Heart left ventricle (tissue), 16 donors: ENCODE measurements at regions not wholly inside any gene's neighbourhood (a gene's known extent, or its start where the extent isn't known, plus 50 kb on each side); places are given as distances from the start of the nearest gene placed in this dataset.
"Not testable (repeated sequence)": the region's sequence is repeated elsewhere in the genome, so short reads cannot be mapped to it uniquely, and the experiment has no call there.

Experiments
- ATAC-seq, 4 donors: fragments of 200-7000 bp; cut with Tn5 transposase; one replicate each; pipeline ENCODE4 v1.9.1; 2020 to 2022; ENCODE audit warnings: moderate library complexity in 4 of 4, mild to moderate bottlenecking in 3 of 4, moderate number of reproducible peaks in 1 of 4
- DNase-seq, 5 donors: peaks; one replicate each; pipeline ENCODE4 v3.0.0-alpha.2; 2020
- H3K27ac ChIP-seq, 12 donors: fragments of 200-600 bp; sonication (generic) in 4 of 12; one replicate each; pipeline versions ENCODE4 v1.5.0 to v1.8.0; 2016 to 2022; ENCODE audit warnings: mild to moderate bottlenecking in 2 of 12
- H3K27me3 ChIP-seq, 9 donors: fragments of 200-600 bp; sonication (generic) in 2 of 9; one replicate each; pipeline versions ENCODE4 v1.5.1 to v1.8.0; 2016 to 2022; ENCODE audit warnings: mild to moderate bottlenecking in 3 of 9
- H3K36me3 ChIP-seq, 9 donors: fragments of 200-600 bp; sonication (generic) in 2 of 9; one replicate each; pipeline versions ENCODE4 v1.5.0 to v1.8.0; 2018 to 2022; ENCODE audit warnings: mild to moderate bottlenecking in 2 of 9
- H3K4me1 ChIP-seq, 12 donors: fragments of 200-600 bp; sonication (generic) in 4 of 12; one replicate each; pipeline versions ENCODE4 v1.5.0 to v1.8.0; 2016 to 2022; ENCODE audit warnings: mild to moderate bottlenecking in 3 of 12
- H3K4me3 ChIP-seq, 12 donors: fragments of 200-600 bp; sonication (generic) in 4 of 12; one replicate each; pipeline versions ENCODE4 v1.5.0 to v1.8.0; 2017 to 2022; ENCODE audit warnings: mild to moderate bottlenecking in 9 of 12, moderate library complexity in 4 of 12
- H3K9me3 ChIP-seq, 12 donors: fragments of 200-600 bp; sonication (generic) in 4 of 12; one replicate each; pipeline versions ENCODE4 v1.5.0 to v1.8.0; 2016 to 2022; ENCODE audit warnings: mild to moderate bottlenecking in 1 of 12
- POLR2A ChIP-seq, 2 donors: fragments of 450-650 bp; IDR thresholded peaks; one replicate each; pipeline ENCODE4 v1.6.1; 2017; ENCODE audit warnings: antibody characterized with exemption in 2 of 2, mild to moderate bottlenecking in 2 of 2, moderate library complexity in 2 of 2
- WGBS, 4 donors: extraction: QIAGEN DNeasy Blood & Tissue Kit in 2 of 4; methylation state at CpG; one replicate each; pipeline versions ENCODE4 v1.1.5 to v1.1.7; 2013 to 2018; 5-methylcytosine and 5-hydroxymethylcytosine counted together
- intact Hi-C, 10 donors: fragments of 100-400 bp; cut with DNase I; formaldehyde crosslinking; loops; one replicate each; pipeline versions ENCODE4 v1.11.1 to v1.14.2; 2022
- TF ChIP-seq, protein P1 (sequence below), 12 donors: fragments of 200-600 bp; sonication (generic) in 4 of 12; IDR thresholded peaks; one replicate each; pipeline versions ENCODE4 v1.5.0 to v1.8.0; 2018 to 2022; ENCODE audit warnings: antibody characterized with exemption in 12 of 12, mild to moderate bottlenecking in 5 of 12
- donor health status: ischemic (EF 13 %, LVEDD 7.1; RV severe dilation, severe dysfunction).
- donor health status: healthy with polysubstance abuse.
- donor health status: DM: no; HTN: yes; CAD: no.
- donor health status: DM: no; HTN: no; CAD: no.
- donor health status: ischemic (EF 25% LVEDD 6.9; RV normal size, moderate dysfunction).
- donor health status: ischemic (EF 25% LVEDD 5.7; RV mildly dilated, moderate dysfunction).
- donor health status: healthy.
- donor health status: DM: yes; HTN: yes; CAD: no.
- donor health status: ischemic (EF 35%, LVEDD 5.7; RV mildly dilated, moderate dysfunction).
- donor health status: nonischemic (EF 11% LVEDD 7.7; RV severe dilation, severe dysfunction).
- donor health status: DM: yes; HTN: yes; CAD: no.
- donor health status: PGD.
- donor health status: ischemic (EF 29% LVEDD 5.4; RV normal size, mild dysfunction).
- donor health status: nonischemic (EF 23%, LVEDD 6.1; RV moderate dilation, normal function).

DNA sequence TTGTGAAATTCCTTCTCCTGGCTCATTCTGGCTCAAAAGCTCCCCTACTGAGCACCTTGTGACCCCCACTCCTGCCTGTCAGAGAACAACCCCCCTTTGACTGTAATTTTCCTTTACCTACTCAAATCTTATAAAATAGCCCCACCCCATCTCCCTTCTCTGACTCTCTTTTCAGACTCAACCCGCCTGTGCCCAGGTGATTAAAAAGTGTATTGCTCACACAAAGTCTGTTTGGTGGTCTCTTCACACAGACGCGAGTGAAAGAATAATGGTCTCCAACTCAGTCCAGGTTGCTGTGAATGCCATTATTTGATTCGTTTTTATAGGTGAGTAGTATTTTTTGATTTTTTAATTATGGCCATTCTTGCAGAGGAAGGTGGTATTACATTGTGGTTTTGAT, 414.1 kb upstream of the FKBP1C start:
- H3K4me3 ChIP-seq: no peak overlapping the region

DNA sequence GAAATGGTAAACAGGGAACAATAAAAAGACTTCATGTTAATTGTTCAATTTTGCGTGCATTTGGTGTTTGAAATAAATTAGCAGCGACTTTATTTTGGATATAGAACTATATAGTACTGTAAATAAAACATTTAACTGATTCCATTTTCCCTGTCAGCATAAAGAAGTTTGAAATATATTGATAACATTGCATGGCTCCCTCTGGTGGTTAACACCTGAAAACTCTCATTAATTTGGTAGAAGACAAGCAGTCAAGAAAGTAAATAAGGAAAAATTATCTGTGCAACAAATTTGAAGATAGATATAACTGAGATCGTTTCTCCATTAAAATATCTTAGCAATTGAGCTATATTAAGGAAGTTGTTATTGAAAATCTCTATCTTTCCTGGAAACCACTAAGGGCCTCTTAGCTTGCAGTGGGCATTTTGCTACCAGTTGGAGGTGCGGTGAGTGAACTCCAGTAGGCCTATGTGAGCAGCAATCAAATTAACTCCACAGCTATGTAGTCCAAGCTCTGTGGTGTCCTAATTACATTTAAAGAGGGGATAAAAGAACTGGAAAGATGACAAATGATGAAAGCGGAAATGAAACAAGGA, 435.7 kb upstream of the FKBP1C start:
- Histone ChIP-seq H3K27me3 (no peaks in the 10 kb centered on the region), H3K4me1 (no peaks in the 10 kb centered on the region), H3K4me3 (no peak overlapping the region), H3K27ac (no peak overlapping the region), H3K36me3 (no peaks in the 10 kb centered on the region), H3K9me3 (no peaks in the 10 kb centered on the region)
- intact Hi-C loops: no loop called here
- DNase-seq (no peak), ATAC-seq (no peak)
- 45 to 49% (median 46%) methylated on average over 5 of the region's 5 CpGs for WGBS, 4 donors
- TF ChIP-seq POLR2A (IDR thresholded peaks at IDR 0.05): no peak
- TF ChIP-seq, protein P1, sequence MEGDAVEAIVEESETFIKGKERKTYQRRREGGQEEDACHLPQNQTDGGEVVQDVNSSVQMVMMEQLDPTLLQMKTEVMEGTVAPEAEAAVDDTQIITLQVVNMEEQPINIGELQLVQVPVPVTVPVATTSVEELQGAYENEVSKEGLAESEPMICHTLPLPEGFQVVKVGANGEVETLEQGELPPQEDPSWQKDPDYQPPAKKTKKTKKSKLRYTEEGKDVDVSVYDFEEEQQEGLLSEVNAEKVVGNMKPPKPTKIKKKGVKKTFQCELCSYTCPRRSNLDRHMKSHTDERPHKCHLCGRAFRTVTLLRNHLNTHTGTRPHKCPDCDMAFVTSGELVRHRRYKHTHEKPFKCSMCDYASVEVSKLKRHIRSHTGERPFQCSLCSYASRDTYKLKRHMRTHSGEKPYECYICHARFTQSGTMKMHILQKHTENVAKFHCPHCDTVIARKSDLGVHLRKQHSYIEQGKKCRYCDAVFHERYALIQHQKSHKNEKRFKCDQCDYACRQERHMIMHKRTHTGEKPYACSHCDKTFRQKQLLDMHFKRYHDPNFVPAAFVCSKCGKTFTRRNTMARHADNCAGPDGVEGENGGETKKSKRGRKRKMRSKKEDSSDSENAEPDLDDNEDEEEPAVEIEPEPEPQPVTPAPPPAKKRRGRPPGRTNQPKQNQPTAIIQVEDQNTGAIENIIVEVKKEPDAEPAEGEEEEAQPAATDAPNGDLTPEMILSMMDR (IDR thresholded peaks at IDR 0.05): peak in 7 of 12 donors; percentile 11 to 48 (median 33)

More for the DNA sequence above, 414.1 kb upstream of the FKBP1C start:
- Histone ChIP-seq H3K4me1 (no peaks in the 10 kb centered on the region), H3K36me3 (no peaks in the 10 kb centered on the region), H3K27ac (no peak overlapping the region), H3K9me3 (peaks cover 0 to 11% (median 0%) of the 10 kb centered on the region in 12 donors), H3K27me3 (no peaks in the 10 kb centered on the region)
- ATAC-seq (no peak), DNase-seq (no peak)
- WGBS, 4 donors: 62 to 79% (median 71%) methylated on average over 4 of the region's 4 CpGs
- intact Hi-C loops: no loop called here
- TF ChIP-seq, protein P1 (IDR thresholded peaks at IDR 0.05): no peak
- no peak for TF ChIP-seq POLR2A (IDR thresholded peaks at IDR 0.05)

DNA sequence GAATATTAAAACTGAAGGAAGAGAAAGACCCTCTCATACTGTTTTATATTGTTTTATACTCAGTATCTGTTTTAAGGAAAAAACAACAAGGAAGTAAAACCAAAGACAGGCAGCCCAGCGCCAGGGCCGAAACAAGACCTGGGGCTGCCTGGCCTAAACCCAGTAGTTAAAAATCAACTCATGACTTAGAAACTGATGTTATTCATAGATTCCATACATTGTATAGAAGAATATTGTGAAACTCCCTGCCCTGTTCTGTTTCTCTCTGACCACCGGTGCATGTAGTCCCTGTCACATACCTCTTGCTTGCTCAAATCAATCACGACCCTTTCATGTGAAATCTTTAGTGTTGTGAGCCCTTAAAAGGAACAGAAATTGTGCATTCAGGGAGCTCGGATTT, 445.1 kb upstream of the FKBP1C start:
- H3K9me3 ChIP-seq, intact Hi-C loops, H3K27ac ChIP-seq, H3K36me3 ChIP-seq, ATAC-seq, H3K4me3 ChIP-seq, H3K27me3 ChIP-seq, H3K4me1 ChIP-seq: not testable (repeated sequence)
- peak in 1 of 5 donors; percentile 2 for DNase-seq
- 76 to 78% (median 77%) methylated on average over 5 of the region's 5 CpGs for WGBS, 4 donors

DNA sequence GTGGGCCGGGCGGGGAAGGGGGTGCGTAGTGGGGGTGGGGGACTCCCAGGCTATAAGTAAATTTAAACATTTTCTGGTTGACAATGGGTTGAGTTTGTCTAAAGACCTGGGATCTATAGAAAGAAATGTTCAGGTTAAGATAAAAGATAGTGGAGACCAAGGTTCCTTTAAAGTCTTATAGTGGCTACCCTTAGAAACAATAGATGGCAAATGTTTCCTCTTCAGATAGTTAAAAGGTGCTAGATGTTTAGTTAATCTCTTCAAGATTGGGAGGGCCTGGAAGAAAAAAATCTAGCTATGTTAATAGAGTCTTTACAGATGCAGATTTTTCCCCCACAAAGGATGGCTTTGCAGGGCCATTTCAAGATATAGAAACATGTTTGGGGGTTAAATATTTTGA, 446.4 kb upstream of the FKBP1C start:
- no peak overlapping the region for H3K4me3 ChIP-seq
- H3K9me3 ChIP-seq: peaks cover 0 to 4% (median 0%) of the 10 kb centered on the region in 12 donors
- intact Hi-C loops: no loop called here
- ATAC-seq: no peak
- 79 to 89% (median 83%) methylated on average over 3 of the region's 3 CpGs for WGBS, 4 donors
- H3K4me1 ChIP-seq: no peaks in the 10 kb centered on the region
- TF ChIP-seq, protein P1 (IDR thresholded peaks at IDR 0.05): no peak
- no peak for TF ChIP-seq POLR2A (IDR thresholded peaks at IDR 0.05)
- no peak overlapping the region for H3K27ac ChIP-seq
- no peaks in the 10 kb centered on the region for H3K36me3 ChIP-seq
- no peaks in the 10 kb centered on the region for H3K27me3 ChIP-seq
- no peak for DNase-seq
